Heart left ventricle (tissue), 16 donors: ENCODE measurements at regions not wholly inside any gene's neighbourhood (a gene's known extent, or its start where the extent isn't known, plus 50 kb on each side); places are given as distances from the start of the nearest gene placed in this dataset.
"Not testable (repeated sequence)": the region's sequence is repeated elsewhere in the genome, so short reads cannot be mapped to it uniquely, and the experiment has no call there.

Experiments used
- ATAC-seq, 4 donors: fragments of 200-7000 bp; cut with Tn5 transposase; one replicate each; pipeline ENCODE4 v1.9.1; 2020 to 2022; ENCODE audit warnings: moderate library complexity in 4 of 4, mild to moderate bottlenecking in 3 of 4, moderate number of reproducible peaks in 1 of 4
- DNase-seq, 5 donors: peaks; one replicate each; pipeline ENCODE4 v3.0.0-alpha.2; 2020
- H3K27ac ChIP-seq, 12 donors: fragments of 200-600 bp; sonication (generic) in 4 of 12; one replicate each; pipeline versions ENCODE4 v1.5.0 to v1.8.0; 2016 to 2022; ENCODE audit warnings: mild to moderate bottlenecking in 2 of 12
- H3K27me3 ChIP-seq, 9 donors: fragments of 200-600 bp; sonication (generic) in 2 of 9; one replicate each; pipeline versions ENCODE4 v1.5.1 to v1.8.0; 2016 to 2022; ENCODE audit warnings: mild to moderate bottlenecking in 3 of 9
- H3K36me3 ChIP-seq, 9 donors: fragments of 200-600 bp; sonication (generic) in 2 of 9; one replicate each; pipeline versions ENCODE4 v1.5.0 to v1.8.0; 2018 to 2022; ENCODE audit warnings: mild to moderate bottlenecking in 2 of 9
- H3K4me1 ChIP-seq, 12 donors: fragments of 200-600 bp; sonication (generic) in 4 of 12; one replicate each; pipeline versions ENCODE4 v1.5.0 to v1.8.0; 2016 to 2022; ENCODE audit warnings: mild to moderate bottlenecking in 3 of 12
- H3K4me3 ChIP-seq, 12 donors: fragments of 200-600 bp; sonication (generic) in 4 of 12; one replicate each; pipeline versions ENCODE4 v1.5.0 to v1.8.0; 2017 to 2022; ENCODE audit warnings: mild to moderate bottlenecking in 9 of 12, moderate library complexity in 4 of 12
- H3K9me3 ChIP-seq, 12 donors: fragments of 200-600 bp; sonication (generic) in 4 of 12; one replicate each; pipeline versions ENCODE4 v1.5.0 to v1.8.0; 2016 to 2022; ENCODE audit warnings: mild to moderate bottlenecking in 1 of 12
- WGBS, 4 donors: extraction: QIAGEN DNeasy Blood & Tissue Kit in 2 of 4; methylation state at CpG; one replicate each; pipeline versions ENCODE4 v1.1.5 to v1.1.7; 2013 to 2018; 5-methylcytosine and 5-hydroxymethylcytosine counted together
- intact Hi-C, 10 donors: fragments of 100-400 bp; cut with DNase I; formaldehyde crosslinking; loops; one replicate each; pipeline versions ENCODE4 v1.11.1 to v1.14.2; 2022
- TF ChIP-seq, protein P1 (sequence below), 12 donors: fragments of 200-600 bp; sonication (generic) in 4 of 12; IDR thresholded peaks; one replicate each; pipeline versions ENCODE4 v1.5.0 to v1.8.0; 2018 to 2022; ENCODE audit warnings: antibody characterized with exemption in 12 of 12, mild to moderate bottlenecking in 5 of 12
- donor health status: ischemic (EF 13 %, LVEDD 7.1; RV severe dilation, severe dysfunction).
- donor health status: healthy with polysubstance abuse.
- donor health status: DM: no; HTN: yes; CAD: no.
- donor health status: DM: no; HTN: no; CAD: no.
- donor health status: ischemic (EF 25% LVEDD 6.9; RV normal size, moderate dysfunction).
- donor health status: ischemic (EF 25% LVEDD 5.7; RV mildly dilated, moderate dysfunction).
- donor health status: healthy.
- donor health status: DM: yes; HTN: yes; CAD: no.
- donor health status: ischemic (EF 35%, LVEDD 5.7; RV mildly dilated, moderate dysfunction).
- donor health status: nonischemic (EF 11% LVEDD 7.7; RV severe dilation, severe dysfunction).
- donor health status: DM: yes; HTN: yes; CAD: no.
- donor health status: PGD.
- donor health status: ischemic (EF 29% LVEDD 5.4; RV normal size, mild dysfunction).
- donor health status: nonischemic (EF 23%, LVEDD 6.1; RV moderate dilation, normal function).

- H3K4me1 ChIP-seq, H3K4me3 ChIP-seq, H3K9me3 ChIP-seq, DNase-seq, H3K27ac ChIP-seq, H3K27me3 ChIP-seq, ATAC-seq, H3K36me3 ChIP-seq, intact Hi-C loops: not testable (repeated sequence)
- WGBS, 4 donors = 33 to 47% (median 36%) methylated on average over 3 to 4 of the region's 4 CpGs
These were observed 97.3 kb downstream of the POTEH start for GRCh38 chr22:15786942-15787733.

GRCh38 chr22:15791557-15791956 lies 101.7 kb downstream of the POTEH start:
- 60 to 86% (median 78%) methylated on average over 1 of the region's 3 CpGs for WGBS, 4 donors
- H3K36me3 ChIP-seq, intact Hi-C loops: not testable (repeated sequence)

DNA sequence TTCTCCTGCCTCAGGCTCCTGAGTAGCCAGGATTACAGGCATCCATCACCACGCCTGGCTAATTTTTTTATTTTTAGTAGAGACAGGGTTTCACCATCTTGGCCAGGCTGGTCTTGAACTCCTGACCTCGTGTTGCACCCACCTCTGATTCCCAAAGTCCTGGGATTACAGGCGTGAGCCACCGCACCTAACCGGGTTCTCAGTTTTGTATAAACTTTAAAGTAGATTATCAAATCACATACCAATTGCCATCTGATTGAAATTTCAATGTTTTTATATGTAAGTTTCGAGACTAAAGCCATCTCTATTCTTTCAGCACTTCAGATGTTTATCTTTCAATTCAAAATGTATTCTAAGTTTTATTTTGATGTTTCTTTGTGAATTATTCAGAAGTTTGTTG lies 110.1 kb downstream of the POTEH start:
- H3K36me3 ChIP-seq, intact Hi-C loops, H3K27me3 ChIP-seq, H3K27ac ChIP-seq, H3K9me3 ChIP-seq, ATAC-seq, H3K4me3 ChIP-seq, H3K4me1 ChIP-seq: not testable (repeated sequence)
- 60 to 81% (median 65%) methylated on average over 2 to 3 of the region's 6 CpGs for WGBS, 4 donors
- peak in 1 of 5 donors; percentile 11 for DNase-seq

More at GRCh38 chr22:15791557-15791956, 101.7 kb downstream of the POTEH start:
- H3K27me3 ChIP-seq, H3K4me3 ChIP-seq, H3K9me3 ChIP-seq, ATAC-seq, H3K27ac ChIP-seq, DNase-seq, H3K4me1 ChIP-seq: not testable (repeated sequence)

DNA sequence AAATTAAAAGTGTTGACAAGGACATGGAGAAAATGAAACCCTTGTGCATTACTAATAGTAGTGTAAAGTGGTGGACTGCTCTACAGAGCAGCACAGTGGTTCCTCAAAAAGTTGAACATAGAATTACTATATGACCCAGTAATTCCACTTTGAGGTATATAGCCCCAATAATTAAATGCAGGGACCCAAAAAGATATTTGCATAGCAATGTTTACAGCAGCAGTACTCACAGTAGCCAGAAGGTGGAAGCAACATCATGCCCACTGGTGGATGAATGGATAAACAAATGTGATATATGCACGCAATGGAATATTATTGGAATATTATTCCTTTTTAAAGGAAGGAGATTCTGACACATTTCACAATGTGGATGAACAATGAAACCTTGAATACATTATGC lies 121.3 kb downstream of the POTEH start:
- H3K4me1 ChIP-seq, H3K9me3 ChIP-seq, intact Hi-C loops, DNase-seq, H3K27ac ChIP-seq, H3K36me3 ChIP-seq, H3K4me3 ChIP-seq, H3K27me3 ChIP-seq: not testable (repeated sequence)
- ATAC-seq = peak in 2 of 4 donors; percentile 28 to 42
- TF ChIP-seq, protein P1, sequence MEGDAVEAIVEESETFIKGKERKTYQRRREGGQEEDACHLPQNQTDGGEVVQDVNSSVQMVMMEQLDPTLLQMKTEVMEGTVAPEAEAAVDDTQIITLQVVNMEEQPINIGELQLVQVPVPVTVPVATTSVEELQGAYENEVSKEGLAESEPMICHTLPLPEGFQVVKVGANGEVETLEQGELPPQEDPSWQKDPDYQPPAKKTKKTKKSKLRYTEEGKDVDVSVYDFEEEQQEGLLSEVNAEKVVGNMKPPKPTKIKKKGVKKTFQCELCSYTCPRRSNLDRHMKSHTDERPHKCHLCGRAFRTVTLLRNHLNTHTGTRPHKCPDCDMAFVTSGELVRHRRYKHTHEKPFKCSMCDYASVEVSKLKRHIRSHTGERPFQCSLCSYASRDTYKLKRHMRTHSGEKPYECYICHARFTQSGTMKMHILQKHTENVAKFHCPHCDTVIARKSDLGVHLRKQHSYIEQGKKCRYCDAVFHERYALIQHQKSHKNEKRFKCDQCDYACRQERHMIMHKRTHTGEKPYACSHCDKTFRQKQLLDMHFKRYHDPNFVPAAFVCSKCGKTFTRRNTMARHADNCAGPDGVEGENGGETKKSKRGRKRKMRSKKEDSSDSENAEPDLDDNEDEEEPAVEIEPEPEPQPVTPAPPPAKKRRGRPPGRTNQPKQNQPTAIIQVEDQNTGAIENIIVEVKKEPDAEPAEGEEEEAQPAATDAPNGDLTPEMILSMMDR (IDR thresholded peaks at IDR 0.05) = peak in 7 of 12 donors; percentile 16 to 43 (median 33)
- 42 to 58% methylated on average over 1 of the region's 1 CpG; no CpG with 5 or more reads in 2 of the 4 donors for WGBS, 4 donors

- intact Hi-C loops, ATAC-seq, DNase-seq, H3K4me3 ChIP-seq, H3K27ac ChIP-seq, H3K27me3 ChIP-seq, H3K4me1 ChIP-seq, H3K36me3 ChIP-seq, H3K9me3 ChIP-seq: not testable (repeated sequence)
- no CpG with 5 or more reads among the region's 5 CpGs for WGBS, 4 donors
These were observed 126.0 kb downstream of the POTEH start for GRCh38 chr22:15815783-15816182.

DNA sequence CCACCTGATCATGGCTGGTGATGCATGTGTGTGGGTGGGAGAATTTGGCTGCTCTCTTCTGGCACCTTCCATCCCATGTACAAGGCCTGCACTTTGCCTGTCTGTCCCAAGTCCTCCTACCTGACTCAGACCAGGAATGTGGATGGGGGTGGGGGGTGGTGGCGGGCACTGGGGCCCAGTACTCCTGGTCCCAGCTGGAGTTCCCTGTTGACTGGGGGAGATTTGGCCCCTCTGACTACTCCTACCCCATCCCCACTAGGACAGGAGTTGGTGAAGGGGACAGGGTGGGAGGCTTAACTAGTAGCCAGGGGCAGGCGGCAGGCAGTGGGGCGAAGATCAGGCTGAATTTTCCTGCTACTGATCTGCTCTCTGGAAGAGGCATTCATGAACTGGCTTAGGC lies 126.6 kb downstream of the POTEH start:
- H3K9me3 ChIP-seq, H3K27me3 ChIP-seq, H3K4me3 ChIP-seq, H3K27ac ChIP-seq, intact Hi-C loops, H3K36me3 ChIP-seq, H3K4me1 ChIP-seq: not testable (repeated sequence)
- ATAC-seq = peak in 2 of 4 donors; percentile 24 to 36
- peak in 1 of 5 donors; percentile 30 for DNase-seq
- WGBS, 4 donors = 20 to 55% (median 42%) methylated on average over 1 of the region's 3 CpGs

DNA sequence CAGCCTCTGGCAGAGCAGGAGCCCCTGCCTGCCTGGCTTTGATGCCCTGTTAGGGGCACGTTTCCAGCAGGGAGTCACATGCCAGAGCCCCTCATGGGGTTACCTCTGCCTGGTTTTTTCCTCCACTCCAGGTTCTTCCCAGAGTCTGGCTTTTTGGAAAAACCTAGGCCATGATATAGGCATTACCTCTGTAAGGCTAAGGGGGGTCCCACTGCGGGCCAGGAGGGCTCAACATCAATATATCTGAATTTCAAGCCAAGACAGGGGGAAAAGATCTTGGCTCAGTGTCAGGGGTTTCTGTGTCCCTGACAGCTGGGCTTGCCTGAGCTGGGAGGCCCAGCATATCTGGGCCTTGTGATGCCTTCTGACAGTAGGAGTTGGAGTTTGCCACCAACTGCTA lies 127.4 kb downstream of the POTEH start:
- ATAC-seq = not testable (repeated sequence)
- WGBS, 4 donors = 17 to 29% (median 28%) methylated on average over 1 of the region's 2 CpGs; no CpG with 5 or more reads in 1 of the 4 donors
- peak in 1 of 5 donors; percentile 13 for DNase-seq

DNA sequence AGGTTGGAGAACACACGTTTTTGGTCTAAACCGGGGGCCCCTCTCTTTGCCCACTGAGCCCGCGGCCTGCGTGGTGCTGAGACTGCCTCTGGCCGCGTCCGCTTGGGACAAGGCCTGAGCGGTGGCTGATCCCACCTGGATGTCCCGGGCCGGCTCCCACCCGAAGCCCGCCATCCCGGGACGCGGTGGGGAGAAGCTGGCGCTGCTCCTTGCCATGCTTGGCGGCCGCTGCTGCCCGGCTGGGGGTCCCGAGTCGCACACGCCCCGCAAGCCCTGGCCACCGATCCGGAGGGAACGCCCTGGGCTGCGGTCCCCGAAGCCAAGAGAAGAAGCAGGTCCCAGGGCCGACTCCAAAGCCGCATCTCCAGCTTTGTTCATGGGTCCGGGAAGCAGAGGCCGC lies 130.1 kb downstream of the POTEH start:
- H3K9me3 ChIP-seq, H3K27me3 ChIP-seq, DNase-seq, H3K4me1 ChIP-seq, H3K36me3 ChIP-seq, intact Hi-C loops, H3K4me3 ChIP-seq, ATAC-seq, H3K27ac ChIP-seq: not testable (repeated sequence)
- 70 to 78% methylated on average over 15 of the region's 33 CpGs; no CpG with 5 or more reads in 2 of the 4 donors for WGBS, 4 donors

More for the DNA sequence above, 127.4 kb downstream of the POTEH start:
- H3K27me3 ChIP-seq, H3K27ac ChIP-seq, H3K4me1 ChIP-seq, H3K9me3 ChIP-seq, H3K4me3 ChIP-seq, intact Hi-C loops, H3K36me3 ChIP-seq: not testable (repeated sequence)

- H3K36me3 ChIP-seq, H3K27me3 ChIP-seq, H3K4me3 ChIP-seq, ATAC-seq, H3K27ac ChIP-seq, H3K9me3 ChIP-seq, H3K4me1 ChIP-seq, DNase-seq, intact Hi-C loops: not testable (repeated sequence)
- WGBS, 4 donors = 70% methylated on average over 10 of the region's 32 CpGs; no CpG with 5 or more reads in 2 of the 4 donors
These were observed 131.3 kb downstream of the POTEH start for GRCh38 chr22:15821088-15821487.

DNA sequence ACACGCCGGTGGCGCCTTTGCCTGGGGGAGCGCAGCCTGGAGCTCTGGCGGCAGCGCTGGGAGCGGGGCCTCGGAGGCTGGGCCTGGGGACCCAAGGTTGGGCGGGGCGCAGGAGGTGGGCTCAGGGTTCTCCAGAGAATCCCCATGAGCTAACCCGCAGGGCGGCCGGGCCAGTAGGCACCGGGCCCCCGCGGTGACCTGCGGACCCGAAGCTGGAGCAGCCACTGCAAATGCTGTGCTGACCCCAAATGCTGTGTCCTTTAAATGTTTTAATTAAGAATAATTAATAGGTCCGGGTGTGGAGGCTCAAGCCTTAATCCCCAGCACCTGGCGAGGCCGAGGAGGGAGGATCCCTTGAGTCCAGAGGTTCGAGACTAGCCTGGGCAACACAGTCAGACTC lies 132.2 kb downstream of the POTEH start:
- H3K36me3 ChIP-seq, ATAC-seq, H3K27me3 ChIP-seq, H3K27ac ChIP-seq, H3K4me3 ChIP-seq, intact Hi-C loops, DNase-seq, H3K9me3 ChIP-seq, H3K4me1 ChIP-seq: not testable (repeated sequence)
- WGBS, 4 donors = 74 to 82% methylated on average over 6 to 8 of the region's 22 CpGs; no CpG with 5 or more reads in 2 of the 4 donors
